SK-N-SH (cell line): ENCODE measurements at regions not wholly inside any gene's neighbourhood (a gene's known extent, or its start where the extent isn't known, plus 50 kb on each side); places are given as distances from the start of the nearest gene placed in this dataset.

Experiments used
- CTCF ChIP-seq: fragments of 200-600 bp; sonication (generic); IDR thresholded peaks from 2 replicates; pipeline ENCODE4 v1.6.1; 2017; ENCODE audit warnings: antibody characterized with exemption, mild to moderate bottlenecking, moderate library complexity
- EP300 ChIP-seq, 2 experiments: IDR thresholded peaks; 2 replicates each; pipeline versions ENCODE4 v1.4.0 to v1.6.1; 2012; ENCODE audit warnings: borderline replicate concordance in 1 of 2, low read depth in 1 of 2, low read length in 1 of 2
- FOXM1 ChIP-seq: IDR thresholded peaks from 2 replicates; pipeline ENCODE4 v1.4.0; 2012; ENCODE audit warnings: low read depth, mild to moderate bottlenecking
- MAX ChIP-seq: IDR thresholded peaks from 2 replicates; pipeline ENCODE4 v1.4.0; 2012; ENCODE audit warnings: low read depth
- NRF1 ChIP-seq: IDR thresholded peaks from 2 replicates; pipeline ENCODE4 v1.6.1; 2012; ENCODE audit warnings: low read depth, mild to moderate bottlenecking, low read length
- RAD21 ChIP-seq: IDR thresholded peaks from 2 replicates; pipeline ENCODE4 v1.6.1; 2012; ENCODE audit warnings: mild to moderate bottlenecking, low read length
- SIN3A ChIP-seq: IDR thresholded peaks from 2 replicates; pipeline ENCODE4 v1.6.1; 2012; ENCODE audit warnings: low read depth, mild to moderate bottlenecking, low read length, moderate library complexity, borderline replicate concordance

- no peak for TF ChIP-seq NRF1
- TF ChIP-seq MAX: no peak
- no peak for TF ChIP-seq SIN3A
- TF ChIP-seq CTCF: no peak
- no peak for TF ChIP-seq FOXM1
- TF ChIP-seq EP300 (IDR thresholded peaks at IDR 0.05; ENCODE audit: borderline replicate concordance in 1 of 2, low read depth in 1 of 2, low read length in 1 of 2): no peak
- TF ChIP-seq RAD21: no peak
These were observed 93.6 kb upstream of the PJA1 start for GRCh38 chrX:69258893-69259292.
